T47D (cell line): ENCODE measurements at regions not wholly inside any gene's neighbourhood (a gene's known extent, or its start where the extent isn't known, plus 50 kb on each side); places are given as distances from the start of the nearest gene placed in this dataset.
A peak's percentile ranks its signal among the peaks of the same experiment; 100 is the strongest.

Source experiments
- DNase-seq, 2 experiments: peaks; one replicate each; pipeline versions ENCODE4 v3.0.0 to v3.0.0-alpha.2; 2011 to 2012; ENCODE audit warnings: low read depth in 1 of 2, low spot score in 1 of 2
- JUND ChIP-seq: IDR thresholded peaks from 2 replicates; pipeline ENCODE4 v1.6.1; 2012; ENCODE audit warnings: low read depth
- in situ Hi-C: cut with HindIII; loops from 2 replicates; pipeline ENCODE4 v1.10.0; 2016; ENCODE audit warnings: low sequenced_read_pairs, low pct_unique_long_range_greater_than_20kb

DNA sequence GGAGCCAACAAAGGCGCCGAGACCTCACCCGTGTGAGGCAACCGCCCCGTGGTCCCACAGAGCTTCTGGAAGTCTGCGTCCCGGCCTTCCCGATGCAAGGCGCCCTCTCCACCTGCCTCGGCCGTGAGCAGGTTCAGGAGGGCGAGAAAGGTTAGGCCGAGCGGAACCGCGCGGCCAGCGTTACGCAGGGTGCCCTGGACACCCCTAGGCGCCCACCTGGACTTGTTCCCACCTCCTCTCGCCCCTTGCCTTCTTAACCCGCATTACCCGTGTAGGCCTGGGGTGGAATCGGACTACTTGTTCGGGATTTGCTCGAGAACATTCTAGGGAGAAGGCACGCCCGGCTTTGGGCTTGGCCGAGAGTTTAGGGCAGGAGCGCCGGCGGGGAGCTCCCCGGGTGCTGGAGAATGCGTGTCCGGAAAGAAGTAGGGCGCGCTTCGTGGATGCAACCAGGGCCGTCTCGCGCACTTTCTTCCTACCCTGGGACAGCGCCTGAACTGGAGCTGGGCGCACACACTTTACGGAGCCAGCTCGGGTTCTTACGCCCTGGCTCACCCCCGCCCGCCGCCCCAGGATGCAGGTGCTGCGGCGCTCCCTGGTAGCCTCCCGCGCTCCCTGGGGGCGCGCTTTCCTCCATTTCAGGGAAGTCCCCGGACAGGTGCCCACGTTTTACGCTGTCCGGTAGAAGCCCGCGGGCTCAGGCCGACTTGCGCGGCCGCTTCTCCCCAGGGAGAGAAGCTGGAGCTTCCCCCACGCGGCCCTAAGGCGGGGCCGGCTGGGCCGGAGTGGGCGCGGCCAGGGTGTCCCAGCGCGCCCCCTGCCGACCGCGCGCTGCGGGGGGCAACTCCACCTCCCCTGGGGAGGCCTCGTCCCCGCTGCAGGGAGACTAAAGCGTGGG, 74.5 kb downstream of the INSIG1 start:
- DNase-seq = no peak
- TF ChIP-seq JUND = no peak
- in situ Hi-C loops = no loop called here

- in situ Hi-C loops = no loop called here
- TF ChIP-seq JUND = no peak
- no peak for DNase-seq
Observed at GRCh38 chr7:155372782-155373358, 75.2 kb downstream of the INSIG1 start.

- in situ Hi-C loops = no loop called here
- no peak for TF ChIP-seq JUND
- DNase-seq = no peak
Observed at GRCh38 chr7:155373359-155374273, 75.9 kb downstream of the INSIG1 start.

DNA sequence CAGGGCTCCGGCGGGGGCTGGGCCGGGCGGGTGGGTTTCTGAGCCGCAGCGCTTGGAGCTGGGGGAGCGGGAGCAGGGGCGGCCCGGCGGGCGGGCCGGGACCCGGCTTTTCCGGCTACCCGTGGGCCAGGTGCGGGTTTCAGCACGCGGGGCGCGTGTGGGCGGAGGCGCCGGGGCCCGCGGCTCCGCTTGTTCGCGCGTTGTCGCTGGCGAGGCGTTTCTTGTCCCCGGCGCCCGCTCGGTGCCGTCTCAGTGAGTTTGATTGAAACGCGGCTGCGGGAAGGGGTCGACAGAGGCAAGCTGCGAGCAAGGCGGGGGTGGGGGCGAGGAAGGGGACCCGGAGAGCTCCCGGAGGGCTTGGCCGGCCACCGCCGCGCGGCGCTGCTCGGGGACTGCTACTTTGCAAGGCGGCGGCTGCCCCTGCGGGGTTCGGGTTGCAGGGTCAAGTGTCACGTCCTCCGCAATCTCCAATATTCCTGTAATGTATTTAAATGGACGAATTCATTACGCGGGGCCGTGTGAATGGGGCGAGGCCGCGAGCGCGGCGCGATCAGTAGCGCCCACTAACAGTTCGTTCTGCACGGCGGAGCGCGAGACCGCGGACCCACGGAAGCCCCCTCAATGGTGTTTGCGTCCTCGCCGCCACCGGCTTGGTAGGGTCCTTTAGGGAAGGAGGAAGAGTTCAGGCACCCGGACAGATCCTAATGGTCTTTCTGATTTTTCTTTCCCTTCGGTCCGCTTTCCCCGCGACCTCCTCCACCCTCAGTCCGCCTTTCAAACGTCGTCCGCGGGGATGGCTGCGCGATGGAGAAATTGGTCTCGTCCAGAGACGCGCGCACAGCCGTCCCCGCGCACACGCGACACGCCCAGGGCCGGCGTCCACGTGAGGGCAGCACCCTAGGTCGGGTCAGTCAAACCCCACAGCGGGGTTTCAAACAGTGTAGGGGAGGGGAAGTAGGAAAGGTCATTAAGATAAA, 76.9 kb downstream of the INSIG1 start:
- in situ Hi-C loops = no loop called here
- DNase-seq = no peak

GRCh38 chr7:155375337-155376277, 77.9 kb downstream of the INSIG1 start:
- no peak for TF ChIP-seq JUND
- in situ Hi-C loops = no loop called here
- no peak for DNase-seq

More for the DNA sequence above, 76.9 kb downstream of the INSIG1 start:
- no peak for TF ChIP-seq JUND

- peak in 1 of 2 experiments; percentile 54 for DNase-seq
- TF ChIP-seq JUND = no peak
- in situ Hi-C loops = no loop called here
Observed at GRCh38 chr7:155377071-155377837, 79.6 kb downstream of the INSIG1 start.

DNA sequence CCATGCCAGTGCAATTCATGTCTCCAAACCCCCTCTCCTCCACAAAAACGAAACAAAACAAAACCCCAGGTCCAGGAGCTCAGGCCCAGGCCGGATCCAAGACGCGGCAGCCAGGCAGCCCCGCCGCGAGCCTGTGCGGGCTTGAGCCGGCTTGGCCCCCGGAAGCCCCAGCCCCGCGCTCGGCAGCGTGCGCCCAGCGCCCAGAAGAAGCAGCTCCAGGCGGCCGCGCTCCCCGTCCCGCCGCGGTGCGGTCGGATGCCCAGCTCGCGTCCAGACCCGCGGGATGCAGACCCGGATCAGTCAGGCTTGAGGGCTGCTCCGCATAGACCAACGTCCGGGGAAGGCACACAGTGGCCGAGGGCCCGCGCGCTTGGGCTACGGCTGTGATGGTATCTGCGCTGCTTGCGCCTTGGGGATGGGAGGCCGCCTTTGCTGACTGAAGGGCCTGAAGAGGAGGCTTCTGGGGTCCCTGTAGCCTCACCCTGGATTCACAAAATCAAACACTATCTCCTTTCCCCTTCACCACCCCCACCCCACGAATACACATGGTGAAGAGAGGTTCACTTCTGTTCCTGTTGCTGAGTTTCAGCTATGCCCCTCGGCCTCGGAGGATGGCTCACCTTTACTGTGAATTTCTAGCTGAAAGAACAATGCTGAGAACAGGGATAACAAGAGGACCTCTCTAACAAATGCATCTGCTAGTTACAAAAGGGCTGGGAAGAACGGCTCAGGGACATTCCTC, 79.9 kb upstream of the EN2 start:
- TF ChIP-seq JUND = no peak
- DNase-seq = peak; percentile 55 to 80
- in situ Hi-C loops = no loop called here

DNA sequence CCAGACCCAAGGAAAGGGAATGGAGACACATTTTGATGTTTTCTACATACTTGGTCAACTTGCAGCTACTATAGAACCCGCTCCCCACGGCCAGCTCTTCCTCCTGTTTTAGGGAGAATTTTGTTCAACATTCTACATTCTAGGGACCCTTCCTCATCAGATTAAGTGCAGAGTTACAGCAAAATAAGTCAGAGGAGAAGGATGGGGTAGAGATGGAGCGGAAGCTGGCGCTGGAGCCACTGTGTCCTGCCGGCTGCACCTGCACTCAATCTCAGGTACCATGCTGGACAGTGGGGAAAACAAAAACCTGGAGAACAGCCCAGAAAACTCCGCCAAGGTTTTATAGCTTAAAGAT, 79.4 kb upstream of the EN2 start:
- TF ChIP-seq JUND = no peak
- in situ Hi-C loops = no loop called here
- no peak for DNase-seq

- no peak for TF ChIP-seq JUND
- in situ Hi-C loops = no loop called here
- no peak for DNase-seq
Observed at GRCh38 chr7:155378959-155379871, 78.7 kb upstream of the EN2 start.
